Fibroblast of mammary gland (primary cell): ENCODE measurements at regions not wholly inside any gene's neighbourhood (a gene's known extent, or its start where the extent isn't known, plus 50 kb on each side); places are given as distances from the start of the nearest gene placed in this dataset.

Experiments
- DNase-seq: peaks from one replicate; pipeline ENCODE4 v3.0.0-alpha.2; 2010; ENCODE audit warnings: low read depth
- H3K4me3 ChIP-seq: 2 replicates; pipeline ENCODE4 v1.5.1; 2011; ENCODE audit warnings: low read depth, mild to moderate bottlenecking, low read length, moderate library complexity; ENCODE audit not compliant: control insufficient read depth
- TF ChIP-seq, protein P1 (sequence below): conservative IDR thresholded peaks from 2 replicates; pipeline ENCODE4 v1.5.1; 2011; ENCODE audit warnings: low read depth, low read length, inconsistent platforms; ENCODE audit not compliant: control insufficient read depth, insufficient read depth

DNA sequence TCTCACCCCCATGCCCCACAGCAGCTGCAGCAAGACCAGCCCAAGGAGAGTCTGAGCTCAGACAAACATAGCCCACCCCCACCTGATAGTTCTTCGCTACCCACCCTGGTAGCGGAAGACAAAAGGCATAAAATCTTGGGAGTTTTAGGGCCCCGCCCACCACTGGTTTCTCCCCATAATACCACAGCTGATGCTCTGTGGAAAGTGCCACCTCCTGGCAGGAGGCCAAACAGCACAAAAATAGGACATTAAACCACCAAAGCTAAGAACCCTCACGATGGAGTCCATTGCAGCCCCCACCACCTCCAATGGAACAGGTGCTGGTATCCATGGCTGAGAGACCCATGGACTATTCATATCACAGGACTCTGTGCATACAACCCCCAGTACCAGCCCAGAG, 226.7 kb downstream of the SNCA start:
- no peak overlapping the region for H3K4me3 ChIP-seq
- DNase-seq = no peak
- TF ChIP-seq, protein P1, sequence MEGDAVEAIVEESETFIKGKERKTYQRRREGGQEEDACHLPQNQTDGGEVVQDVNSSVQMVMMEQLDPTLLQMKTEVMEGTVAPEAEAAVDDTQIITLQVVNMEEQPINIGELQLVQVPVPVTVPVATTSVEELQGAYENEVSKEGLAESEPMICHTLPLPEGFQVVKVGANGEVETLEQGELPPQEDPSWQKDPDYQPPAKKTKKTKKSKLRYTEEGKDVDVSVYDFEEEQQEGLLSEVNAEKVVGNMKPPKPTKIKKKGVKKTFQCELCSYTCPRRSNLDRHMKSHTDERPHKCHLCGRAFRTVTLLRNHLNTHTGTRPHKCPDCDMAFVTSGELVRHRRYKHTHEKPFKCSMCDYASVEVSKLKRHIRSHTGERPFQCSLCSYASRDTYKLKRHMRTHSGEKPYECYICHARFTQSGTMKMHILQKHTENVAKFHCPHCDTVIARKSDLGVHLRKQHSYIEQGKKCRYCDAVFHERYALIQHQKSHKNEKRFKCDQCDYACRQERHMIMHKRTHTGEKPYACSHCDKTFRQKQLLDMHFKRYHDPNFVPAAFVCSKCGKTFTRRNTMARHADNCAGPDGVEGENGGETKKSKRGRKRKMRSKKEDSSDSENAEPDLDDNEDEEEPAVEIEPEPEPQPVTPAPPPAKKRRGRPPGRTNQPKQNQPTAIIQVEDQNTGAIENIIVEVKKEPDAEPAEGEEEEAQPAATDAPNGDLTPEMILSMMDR = no peak

GRCh38 chr4:89609756-89610155, 227.2 kb downstream of the SNCA start:
- DNase-seq = no peak
- no peak overlapping the region for H3K4me3 ChIP-seq
- TF ChIP-seq, protein P1 = no peak

DNA sequence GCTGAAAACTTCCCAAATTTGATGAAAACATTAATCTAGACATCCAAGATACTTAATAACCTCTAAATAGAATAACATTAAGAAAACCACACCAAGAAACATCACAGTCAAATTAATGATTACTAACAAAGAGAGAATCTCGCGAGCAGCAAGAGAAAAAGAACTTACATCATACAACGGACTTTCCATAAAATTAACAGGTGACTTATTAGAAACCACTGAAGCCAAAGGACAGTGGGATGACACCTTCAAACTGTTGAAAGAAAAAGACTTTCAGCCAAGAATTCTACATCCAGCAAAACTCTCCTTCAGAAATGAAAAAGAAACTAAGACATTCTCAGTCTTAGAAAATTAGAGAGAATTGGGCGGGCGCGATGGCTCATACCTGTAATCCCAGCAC, 232.0 kb downstream of the SNCA start:
- no peak for DNase-seq
- H3K4me3 ChIP-seq = no peak overlapping the region
- TF ChIP-seq, protein P1 = no peak

- peak; percentile 42 for DNase-seq
- H3K4me3 ChIP-seq = no peak overlapping the region
- TF ChIP-seq, protein P1 = no peak
Measured at GRCh38 chr4:89599026-89599425, 237.9 kb downstream of the SNCA start.

DNA sequence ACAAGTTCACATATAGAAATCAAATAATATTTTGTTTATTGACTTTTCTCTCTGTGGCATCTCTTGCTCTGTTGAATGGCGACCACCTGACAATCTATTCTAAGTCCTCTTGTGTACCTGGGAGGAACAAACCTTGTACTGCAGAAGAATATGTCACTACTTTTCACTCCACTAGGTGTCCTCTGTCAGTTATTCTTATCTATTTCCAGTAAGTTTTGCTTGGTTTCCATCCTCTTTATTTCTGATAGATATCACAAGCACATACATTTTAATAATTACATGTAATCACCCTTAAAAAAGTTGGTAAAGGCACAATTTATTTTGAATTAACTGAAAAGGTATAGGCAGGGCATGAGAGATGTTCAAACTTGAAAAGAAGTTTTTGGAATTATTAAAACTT, 238.4 kb downstream of the SNCA start:
- peak; percentile 32 for DNase-seq
- H3K4me3 ChIP-seq = no peak overlapping the region
- TF ChIP-seq, protein P1 = peak; percentile 39

- DNase-seq = no peak
- TF ChIP-seq, protein P1 = no peak
- H3K4me3 ChIP-seq = no peak overlapping the region
Measured at GRCh38 chr4:89595125-89595789, 241.7 kb downstream of the SNCA start.

DNA sequence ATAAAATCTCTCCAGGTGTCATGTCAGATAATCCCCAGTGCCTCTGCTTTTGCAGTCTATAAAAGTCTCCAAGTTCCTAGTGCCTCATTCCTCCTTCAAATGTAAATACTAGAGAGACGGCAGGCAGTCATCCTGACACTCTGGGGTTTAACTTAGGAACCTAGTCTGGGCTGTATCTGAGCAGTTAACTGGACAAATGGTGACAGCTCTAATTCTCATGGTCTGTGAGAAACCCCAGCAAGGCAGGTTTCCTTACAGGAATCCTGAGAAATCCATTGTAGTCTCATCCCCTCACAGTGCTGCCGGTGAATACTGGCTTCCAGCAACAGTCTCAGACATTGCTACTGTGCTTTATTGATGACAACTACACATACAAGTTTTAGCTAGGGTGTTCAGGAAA, 246.8 kb downstream of the SNCA start:
- no peak for DNase-seq
- TF ChIP-seq, protein P1 = no peak
- no peak overlapping the region for H3K4me3 ChIP-seq
